Fibroblast of skin of back (primary cell): ENCODE measurements at regions not wholly inside any gene's neighbourhood (a gene's known extent, or its start where the extent isn't known, plus 50 kb on each side); places are given as distances from the start of the nearest gene placed in this dataset.
"Not testable (repeated sequence)": the region's sequence is repeated elsewhere in the genome, so short reads cannot be mapped to it uniquely, and the experiment has no call there.

Experiments used
- DNase-seq: peaks from one replicate; pipeline ENCODE4 v3.0.0-alpha.2; 2013

- DNase-seq: no peak
Observed at GRCh38 chr10:64523065-64523759, 1002.0 kb downstream of the REEP3 start.

- no peak for DNase-seq
Observed at GRCh38 chr10:64528294-64529002, 1007.2 kb downstream of the REEP3 start.

- DNase-seq: no peak
Observed at GRCh38 chr10:64529003-64529350, 1007.8 kb downstream of the REEP3 start.

- no peak for DNase-seq
Observed at GRCh38 chr10:64534616-64535015, 1013.4 kb downstream of the REEP3 start.

- DNase-seq: no peak
Observed at GRCh38 chr10:64535131-64535867, 1014.1 kb downstream of the REEP3 start.

- no peak for DNase-seq
Observed at GRCh38 chr10:64537112-64537511, 1015.9 kb downstream of the REEP3 start.

GRCh38 chr10:64537928-64538327 is 1016.7 kb downstream of the REEP3 start:
- no peak for DNase-seq

- no peak for DNase-seq
Observed at GRCh38 chr10:64546073-64546472, 1024.9 kb downstream of the REEP3 start.

- no peak for DNase-seq
Observed at GRCh38 chr10:64547168-64547567, 1026.0 kb downstream of the REEP3 start.

- no peak for DNase-seq
Observed at GRCh38 chr10:64555666-64556065, 1034.5 kb downstream of the REEP3 start.

- no peak for DNase-seq
Observed at GRCh38 chr10:64558094-64558835, 1037.1 kb downstream of the REEP3 start.

GRCh38 chr10:64571056-64571455 is 1049.9 kb downstream of the REEP3 start:
- no peak for DNase-seq

GRCh38 chr10:64573623-64574325 is 1052.6 kb downstream of the REEP3 start:
- no peak for DNase-seq

- peak; percentile 0 for DNase-seq
Observed at GRCh38 chr10:64574371-64574770, 1053.2 kb downstream of the REEP3 start.

- no peak for DNase-seq
Observed at GRCh38 chr10:64576497-64576896, 1055.3 kb downstream of the REEP3 start.

GRCh38 chr10:64578757-64579156 is 1057.6 kb downstream of the REEP3 start:
- not testable (repeated sequence) for DNase-seq

- no peak for DNase-seq
Observed at GRCh38 chr10:64586934-64587503, 1065.8 kb downstream of the REEP3 start.

GRCh38 chr10:64594072-64594471 is 1072.9 kb downstream of the REEP3 start:
- no peak for DNase-seq

- no peak for DNase-seq
Observed at GRCh38 chr10:64598600-64598999, 1077.4 kb downstream of the REEP3 start.

GRCh38 chr10:64601298-64601697 is 1080.1 kb downstream of the REEP3 start:
- DNase-seq: no peak

- DNase-seq: no peak
Observed at GRCh38 chr10:64617085-64617484, 1095.9 kb downstream of the REEP3 start.

GRCh38 chr10:64619102-64619501 is 1097.9 kb downstream of the REEP3 start:
- DNase-seq: no peak
